ENCODE measurements at regions not wholly inside any gene's neighbourhood (a gene's known extent, or its start where the extent isn't known, plus 50 kb on each side); places are given as distances from the start of the nearest gene placed in this dataset.

- no peak for DNase-seq
Observed at GRCh38 chrX:39356119-39356807, 555.0 kb downstream of the MID1IP1 start.

DNA sequence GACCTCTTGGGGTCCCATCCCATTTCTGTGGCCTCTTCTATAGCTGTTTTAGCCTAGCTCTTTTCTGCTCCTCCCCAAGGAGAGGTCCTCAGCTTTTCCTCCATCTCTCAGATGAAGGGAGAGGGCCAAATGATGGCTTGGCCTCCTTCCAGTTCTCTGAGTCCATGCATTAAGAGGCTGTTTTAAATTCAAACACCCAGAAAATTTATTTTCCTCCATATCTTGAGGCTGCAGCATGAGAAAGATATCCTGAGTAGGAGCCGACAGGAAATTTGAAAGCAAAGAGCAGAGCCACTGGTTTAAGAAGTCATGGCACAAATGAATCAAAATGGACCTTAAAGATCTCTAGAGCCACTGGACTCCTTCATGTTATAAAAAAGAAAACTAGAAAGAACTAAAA lies 558.8 kb downstream of the MID1IP1 start:
- DNase-seq = no peak

DNA sequence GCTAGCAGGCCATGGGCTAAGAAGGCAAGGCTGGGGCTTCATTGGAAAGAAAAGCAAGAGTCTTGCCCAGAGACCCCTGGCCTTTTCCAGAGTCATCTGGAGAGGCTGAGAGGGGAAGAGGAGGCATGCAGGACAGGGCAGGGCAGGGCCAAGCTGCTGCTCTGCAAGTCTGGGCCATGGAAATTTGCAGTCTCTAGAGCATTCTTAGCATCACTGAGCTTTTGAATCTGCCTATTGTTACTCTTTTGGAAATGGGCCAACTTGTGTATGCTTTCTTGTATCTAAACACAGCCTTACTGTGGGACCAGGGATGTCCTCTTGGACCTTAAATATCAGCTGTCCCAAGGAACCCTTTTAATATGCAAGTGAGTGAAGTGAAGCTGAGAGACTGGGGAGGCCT lies 560.5 kb downstream of the MID1IP1 start:
- DNase-seq = no peak

DNA sequence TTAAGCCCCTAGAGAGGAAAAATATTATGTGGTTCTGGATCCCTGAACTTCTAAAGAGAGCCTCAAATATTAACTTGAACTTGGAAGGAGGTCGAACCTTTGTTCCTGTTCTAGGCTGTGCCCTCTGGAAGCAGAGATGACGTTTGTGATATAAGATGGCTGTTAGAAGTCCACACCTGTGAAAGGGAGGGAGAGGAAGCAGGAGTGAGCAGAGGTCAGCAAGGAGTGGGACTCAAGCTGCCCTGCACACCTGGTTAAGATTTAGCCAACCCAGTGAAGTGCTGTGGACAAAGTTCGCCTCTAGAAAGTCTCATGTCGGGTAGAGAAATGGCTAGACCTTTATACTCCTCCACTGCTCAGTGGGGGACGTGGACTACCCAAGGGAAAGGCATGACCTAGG lies 566.2 kb downstream of the MID1IP1 start:
- DNase-seq = no peak

GRCh38 chrX:39372115-39372514 lies 570.9 kb downstream of the MID1IP1 start:
- DNase-seq = no peak

GRCh38 chrX:39377157-39377556 lies 575.9 kb downstream of the MID1IP1 start:
- DNase-seq = no peak

- no peak for DNase-seq
Observed at GRCh38 chrX:39377773-39378172, 576.5 kb downstream of the MID1IP1 start.

DNA sequence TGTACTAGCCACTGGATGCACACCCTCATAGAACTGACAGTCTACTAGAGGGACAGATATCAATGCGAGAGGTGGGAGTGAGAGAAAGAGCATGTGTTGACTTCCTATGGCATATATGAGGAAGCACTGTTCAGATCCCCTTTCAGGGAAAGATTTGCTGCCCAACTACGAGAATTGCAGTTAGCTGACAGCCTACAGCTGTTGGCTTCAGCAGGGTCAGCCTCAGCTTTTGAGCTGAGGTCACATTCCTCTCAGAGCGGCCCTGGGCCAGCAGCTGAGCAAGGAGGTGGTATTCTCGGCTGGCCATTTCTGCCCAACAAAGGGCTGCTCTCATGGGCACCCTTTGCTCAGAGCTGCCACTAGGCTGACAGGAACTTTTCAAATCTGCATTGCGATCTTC lies 580.2 kb downstream of the MID1IP1 start:
- DNase-seq = no peak

GRCh38 chrX:39384996-39385395 lies 583.7 kb downstream of the MID1IP1 start:
- no peak for DNase-seq

- no peak for DNase-seq
Observed at GRCh38 chrX:39388730-39389129, 587.5 kb downstream of the MID1IP1 start.

DNA sequence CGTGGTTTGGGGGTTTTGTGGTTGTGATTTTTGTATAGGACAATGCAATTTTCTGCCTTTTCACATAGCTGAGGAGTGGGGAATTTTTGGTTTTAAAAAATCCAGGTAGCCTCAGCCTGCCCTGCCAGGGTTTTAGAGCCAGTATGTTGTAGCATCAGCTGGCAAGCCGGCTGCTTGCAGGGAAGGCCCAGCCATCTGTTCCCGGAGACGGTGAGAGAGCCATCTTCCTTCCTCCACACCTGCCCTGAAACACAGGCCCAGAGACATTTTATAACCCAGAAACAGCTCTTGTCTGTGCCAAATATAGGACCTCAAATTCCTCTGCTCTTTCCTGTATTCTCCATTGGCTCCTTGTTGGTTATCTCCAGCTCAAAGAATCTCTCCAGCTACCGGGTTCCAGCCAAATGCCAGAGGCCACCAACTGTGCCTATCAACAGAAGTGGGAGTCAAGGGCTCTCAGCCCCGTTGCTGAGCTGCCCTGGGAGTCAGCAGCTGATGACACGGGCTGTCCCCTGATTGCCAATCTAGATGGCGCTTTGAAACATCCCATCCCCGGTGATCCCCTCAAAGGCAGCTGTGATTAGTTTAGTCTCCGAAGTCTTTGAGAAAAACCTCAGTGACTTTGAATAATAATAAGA lies 595.2 kb downstream of the MID1IP1 start:
- no peak for DNase-seq

- DNase-seq = no peak
Observed at GRCh38 chrX:39397561-39398199, 596.4 kb downstream of the MID1IP1 start.

- DNase-seq = no peak
Observed at GRCh38 chrX:39398215-39398962, 597.1 kb downstream of the MID1IP1 start.

DNA sequence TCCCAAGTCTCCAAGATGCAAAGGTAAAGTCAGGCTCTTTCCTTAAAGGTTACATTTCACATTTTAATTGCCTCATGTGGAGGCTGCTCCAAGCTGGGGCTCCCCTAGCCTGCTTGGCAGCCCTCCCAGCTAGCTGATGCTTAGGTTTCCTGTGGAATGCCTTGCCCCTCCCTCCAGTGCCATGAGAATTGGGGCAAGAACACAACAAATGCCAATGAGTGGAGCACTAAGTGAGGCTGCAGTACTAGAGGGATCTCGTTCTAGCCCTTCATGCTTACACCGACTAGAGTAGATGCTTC lies 597.7 kb downstream of the MID1IP1 start:
- DNase-seq = no peak

GRCh38 chrX:39399387-39399786 lies 598.1 kb downstream of the MID1IP1 start:
- DNase-seq = no peak

DNA sequence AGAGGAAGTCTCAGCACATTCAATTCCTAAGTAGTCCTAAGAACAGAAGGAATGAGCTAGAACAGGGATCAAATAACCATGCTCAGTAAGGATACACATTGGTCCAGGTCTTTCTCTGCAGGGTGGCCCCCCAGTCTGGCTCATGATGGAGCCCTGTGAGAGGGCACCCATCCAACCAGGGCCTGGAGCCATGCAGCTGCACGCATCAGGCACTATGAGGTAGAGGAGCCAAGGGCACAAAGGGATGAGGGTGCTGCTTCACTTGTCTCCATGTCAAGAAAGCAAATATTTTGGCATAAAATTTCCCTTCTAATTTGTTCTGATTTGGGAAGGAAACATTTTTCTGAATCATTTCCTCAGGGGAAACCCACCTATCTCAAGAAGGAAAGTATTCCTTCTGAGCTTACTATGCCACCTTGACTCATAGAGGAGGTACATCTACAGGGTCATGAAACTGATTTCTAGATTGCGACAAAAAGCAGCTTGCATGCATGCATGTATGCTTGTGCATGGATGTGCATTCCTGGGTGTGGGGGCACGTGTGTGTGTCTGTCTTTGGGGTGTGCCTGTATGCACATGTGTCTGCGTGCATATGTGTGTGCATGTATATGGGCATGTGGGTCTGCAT lies 600.3 kb downstream of the MID1IP1 start:
- no peak for DNase-seq

DNA sequence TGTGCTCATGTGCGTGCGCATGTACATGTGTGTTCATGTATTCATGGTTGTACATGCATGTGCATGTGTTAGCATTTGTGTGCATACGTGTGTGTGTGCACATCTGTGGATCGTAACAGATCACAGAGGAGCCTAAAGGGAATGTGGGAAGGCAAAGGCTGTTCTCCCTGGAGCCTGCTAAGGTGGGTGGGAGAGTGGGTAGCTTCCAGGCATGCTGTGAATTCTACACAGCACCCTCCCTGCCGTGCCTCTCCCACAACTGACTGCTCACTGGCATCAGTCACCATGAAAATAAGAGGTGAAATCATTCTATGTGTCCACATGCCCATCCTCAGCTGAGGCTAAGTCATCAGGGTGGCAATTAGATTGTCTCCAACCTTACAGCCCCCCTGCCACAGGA lies 600.9 kb downstream of the MID1IP1 start:
- DNase-seq = no peak

- no peak for DNase-seq
Observed at GRCh38 chrX:39406799-39407198, 605.5 kb downstream of the MID1IP1 start.

- DNase-seq = no peak
Observed at GRCh38 chrX:39409246-39409917, 608.1 kb downstream of the MID1IP1 start.

GRCh38 chrX:39414290-39414854 lies 613.1 kb downstream of the MID1IP1 start:
- DNase-seq = no peak

- DNase-seq = no peak
Observed at GRCh38 chrX:39416547-39417260, 615.4 kb downstream of the MID1IP1 start.

DNA sequence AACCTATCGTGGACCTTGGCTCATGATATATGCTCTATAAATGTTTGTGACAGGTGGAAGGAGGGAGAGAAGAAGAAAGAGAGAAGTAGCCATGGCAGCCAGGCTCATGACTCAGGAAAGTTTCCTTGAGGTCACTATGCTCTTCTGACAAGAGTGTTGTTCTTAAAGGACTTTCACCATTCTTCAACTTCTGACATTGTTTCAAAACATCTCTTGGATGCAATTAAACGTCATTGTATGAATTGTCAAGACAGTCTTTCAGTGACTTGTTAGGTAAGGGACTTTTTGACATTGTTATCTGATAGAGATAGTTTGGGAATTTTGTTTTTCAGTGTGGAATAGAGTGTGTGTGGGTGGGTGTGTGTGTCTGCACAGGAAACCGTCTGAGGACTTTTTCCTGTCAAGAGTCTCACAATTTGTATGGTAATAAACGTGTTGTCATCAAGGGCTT lies 617.0 kb downstream of the MID1IP1 start:
- no peak for DNase-seq

Data from AML-193 (cell line).